ENCODE measurements at regions not wholly inside any gene's neighbourhood (a gene's known extent, or its start where the extent isn't known, plus 50 kb on each side); places are given as distances from the start of the nearest gene placed in this dataset.
A peak's percentile ranks its signal among the peaks of the same experiment; 100 is the strongest.
"Not testable (repeated sequence)": the region's sequence is repeated elsewhere in the genome, so short reads cannot be mapped to it uniquely, and the experiment has no call there.

DNA sequence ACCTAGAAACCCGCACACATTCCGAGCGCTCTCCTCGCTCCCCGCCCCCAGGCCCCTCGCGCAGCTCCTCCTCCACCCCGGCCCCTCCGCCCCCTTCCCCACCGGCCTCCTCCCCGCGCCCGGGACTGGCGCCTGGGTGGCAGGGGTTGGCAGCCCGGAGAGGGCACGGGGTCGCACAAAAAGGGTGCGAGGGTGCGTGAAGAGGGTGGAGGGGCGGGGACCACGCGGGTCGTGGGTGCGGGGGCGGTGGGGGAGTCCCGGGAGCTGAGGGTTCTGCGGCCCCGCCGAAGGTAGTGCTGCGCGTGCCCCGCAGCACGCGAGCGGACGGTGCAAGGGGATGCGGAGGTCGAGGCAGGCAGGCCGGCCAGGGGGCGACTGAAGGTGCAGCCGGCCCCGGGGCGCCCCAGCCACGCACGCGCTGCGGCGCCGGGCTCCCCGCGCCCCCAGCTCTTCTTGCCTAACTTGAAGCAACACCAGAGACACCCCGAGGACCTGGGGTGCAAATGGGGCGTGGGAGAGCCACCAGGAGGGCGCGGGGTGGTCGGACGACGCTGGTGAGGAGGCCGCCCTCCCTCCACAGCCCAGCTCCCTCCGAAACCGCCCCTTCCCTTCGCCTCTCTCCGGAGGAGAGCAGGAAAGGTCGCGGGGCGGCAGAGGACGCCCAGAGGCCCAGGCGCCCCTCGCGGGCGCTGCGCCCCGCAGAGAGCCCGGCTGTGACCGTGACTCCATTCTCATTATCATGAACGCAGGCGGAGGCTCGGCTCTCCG is 174.7 kb downstream of the ATP6V0E2 start:
- H3K4me3 ChIP-seq (ENCODE audit: low read depth in 1 of 2, low read length in 2 of 2); H3K79me2 ChIP-seq (ENCODE audit: insufficient read depth, low read length); H3K9me3 ChIP-seq (ENCODE audit: insufficient read depth, low read length, severe bottlenecking); DNase-seq; H3K36me3 ChIP-seq (ENCODE audit: insufficient read depth, low read length); H4K20me1 ChIP-seq (ENCODE audit: insufficient read depth, low read length); H3K27ac ChIP-seq (ENCODE audit: low read length); H3K9ac ChIP-seq (ENCODE audit: low read depth, low read length); ATAC-seq (ENCODE audit: insufficient read depth, low read depth); H2AFZ ChIP-seq (ENCODE audit: low read depth, low read length); H3K27me3 ChIP-seq (ENCODE audit: insufficient read depth, low read length, poor library complexity); H3K4me2 ChIP-seq (ENCODE audit: insufficient read depth, low read length): not testable (repeated sequence)
- peaks cover 10% of the 10 kb centered on the region for H3K4me1 ChIP-seq (ENCODE audit: insufficient read depth, low read length)

DNA sequence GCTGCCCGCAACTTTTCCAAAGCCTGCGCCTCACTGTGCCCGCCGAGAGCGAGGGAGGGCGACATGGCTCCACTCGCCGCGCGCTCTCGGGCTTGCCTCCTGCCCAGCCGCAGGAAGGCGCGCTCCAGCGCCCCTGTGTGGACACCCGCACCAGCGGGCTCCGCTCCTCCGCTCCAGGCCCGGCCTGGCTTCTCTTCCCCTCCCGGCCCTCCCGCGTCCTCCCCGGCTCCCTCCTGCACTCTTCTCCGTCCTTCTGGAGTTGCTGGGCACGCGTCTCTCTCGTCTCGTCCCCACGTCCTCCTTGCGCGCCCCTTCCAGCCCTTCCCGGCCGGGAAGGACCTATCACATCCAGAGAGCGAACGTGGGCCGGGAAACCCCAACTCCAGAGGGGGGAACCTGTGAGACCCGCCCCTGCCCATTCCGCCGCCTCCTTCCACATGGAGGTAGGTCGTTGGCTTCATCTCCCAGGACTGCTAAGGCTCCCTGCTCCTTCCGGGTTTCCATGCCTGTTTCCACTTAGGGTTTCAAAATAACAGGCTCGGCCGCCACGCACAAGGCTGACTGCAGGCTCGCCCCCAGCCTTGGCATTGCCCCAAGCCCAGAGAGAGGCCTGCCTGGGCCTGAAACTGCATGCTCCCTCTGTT is 175.4 kb downstream of the ATP6V0E2 start:
- not testable (repeated sequence) for H3K79me2 ChIP-seq (ENCODE audit: insufficient read depth, low read length); H3K36me3 ChIP-seq (ENCODE audit: insufficient read depth, low read length); H2AFZ ChIP-seq (ENCODE audit: low read depth, low read length); H3K4me2 ChIP-seq (ENCODE audit: insufficient read depth, low read length); H3K9ac ChIP-seq (ENCODE audit: low read depth, low read length); H4K20me1 ChIP-seq (ENCODE audit: insufficient read depth, low read length); DNase-seq; H3K9me3 ChIP-seq (ENCODE audit: insufficient read depth, low read length, severe bottlenecking); H3K4me3 ChIP-seq (ENCODE audit: low read depth in 1 of 2, low read length in 2 of 2); ATAC-seq (ENCODE audit: insufficient read depth, low read depth); H3K27ac ChIP-seq (ENCODE audit: low read length); H3K27me3 ChIP-seq (ENCODE audit: insufficient read depth, low read length, poor library complexity)
- peaks cover 10% of the 10 kb centered on the region for H3K4me1 ChIP-seq (ENCODE audit: insufficient read depth, low read length)

DNA sequence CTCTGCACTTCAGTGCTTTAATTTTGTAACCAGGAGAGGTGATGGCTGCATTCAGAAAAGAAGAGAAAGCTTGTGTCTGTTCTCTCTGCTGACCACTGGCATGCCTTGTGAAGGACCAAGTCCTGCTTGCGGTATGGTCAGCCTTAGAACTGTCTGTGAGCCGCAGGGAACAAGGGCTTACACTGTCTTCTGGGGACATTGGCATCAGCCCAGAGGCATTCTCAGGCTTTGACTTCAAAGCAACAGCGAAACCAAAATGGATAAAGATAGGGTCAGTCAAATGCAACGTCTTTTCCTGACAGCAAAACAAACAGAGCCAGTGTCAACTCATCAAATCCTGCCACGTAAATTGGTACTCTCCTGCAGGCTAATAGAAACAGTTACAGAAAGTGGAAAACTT is 179.6 kb downstream of the ATP6V0E2 start:
- peaks cover 10% of the 10 kb centered on the region for H3K4me1 ChIP-seq (ENCODE audit: insufficient read depth, low read length)
- not testable (repeated sequence) for H3K27me3 ChIP-seq (ENCODE audit: insufficient read depth, low read length, poor library complexity); H3K9me3 ChIP-seq (ENCODE audit: insufficient read depth, low read length, severe bottlenecking); ATAC-seq (ENCODE audit: insufficient read depth, low read depth); DNase-seq; H3K4me3 ChIP-seq (ENCODE audit: low read depth in 1 of 2, low read length in 2 of 2); H3K27ac ChIP-seq (ENCODE audit: low read length); H2AFZ ChIP-seq (ENCODE audit: low read depth, low read length); H3K9ac ChIP-seq (ENCODE audit: low read depth, low read length); H3K79me2 ChIP-seq (ENCODE audit: insufficient read depth, low read length); H3K4me2 ChIP-seq (ENCODE audit: insufficient read depth, low read length); H3K36me3 ChIP-seq (ENCODE audit: insufficient read depth, low read length); H4K20me1 ChIP-seq (ENCODE audit: insufficient read depth, low read length)

DNA sequence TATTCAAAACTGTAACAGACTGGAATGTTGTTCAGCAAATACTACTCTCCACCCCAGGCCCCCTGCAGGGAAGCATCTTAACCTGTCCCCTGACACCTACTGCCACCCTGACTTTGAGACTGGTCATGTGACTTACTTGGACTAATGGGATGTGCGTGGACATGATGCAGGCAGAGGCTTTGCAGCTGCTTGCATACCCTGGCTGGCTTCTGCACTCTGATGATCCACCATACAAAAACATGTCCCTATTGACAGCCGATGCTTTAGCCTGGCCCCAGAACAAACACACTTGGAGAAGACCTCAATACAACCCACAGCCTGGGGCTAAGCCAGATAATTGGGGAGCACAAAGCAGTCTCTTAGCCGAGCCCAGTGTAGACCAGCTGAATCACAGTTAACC is 180.5 kb downstream of the ATP6V0E2 start:
- not testable (repeated sequence) for H3K79me2 ChIP-seq (ENCODE audit: insufficient read depth, low read length); H3K27me3 ChIP-seq (ENCODE audit: insufficient read depth, low read length, poor library complexity); H3K9ac ChIP-seq (ENCODE audit: low read depth, low read length); H2AFZ ChIP-seq (ENCODE audit: low read depth, low read length); H3K4me2 ChIP-seq (ENCODE audit: insufficient read depth, low read length); ATAC-seq (ENCODE audit: insufficient read depth, low read depth); H3K9me3 ChIP-seq (ENCODE audit: insufficient read depth, low read length, severe bottlenecking); H3K4me3 ChIP-seq (ENCODE audit: low read depth in 1 of 2, low read length in 2 of 2); H3K27ac ChIP-seq (ENCODE audit: low read length); H4K20me1 ChIP-seq (ENCODE audit: insufficient read depth, low read length); H3K36me3 ChIP-seq (ENCODE audit: insufficient read depth, low read length); H3K4me1 ChIP-seq (ENCODE audit: insufficient read depth, low read length); DNase-seq

DNA sequence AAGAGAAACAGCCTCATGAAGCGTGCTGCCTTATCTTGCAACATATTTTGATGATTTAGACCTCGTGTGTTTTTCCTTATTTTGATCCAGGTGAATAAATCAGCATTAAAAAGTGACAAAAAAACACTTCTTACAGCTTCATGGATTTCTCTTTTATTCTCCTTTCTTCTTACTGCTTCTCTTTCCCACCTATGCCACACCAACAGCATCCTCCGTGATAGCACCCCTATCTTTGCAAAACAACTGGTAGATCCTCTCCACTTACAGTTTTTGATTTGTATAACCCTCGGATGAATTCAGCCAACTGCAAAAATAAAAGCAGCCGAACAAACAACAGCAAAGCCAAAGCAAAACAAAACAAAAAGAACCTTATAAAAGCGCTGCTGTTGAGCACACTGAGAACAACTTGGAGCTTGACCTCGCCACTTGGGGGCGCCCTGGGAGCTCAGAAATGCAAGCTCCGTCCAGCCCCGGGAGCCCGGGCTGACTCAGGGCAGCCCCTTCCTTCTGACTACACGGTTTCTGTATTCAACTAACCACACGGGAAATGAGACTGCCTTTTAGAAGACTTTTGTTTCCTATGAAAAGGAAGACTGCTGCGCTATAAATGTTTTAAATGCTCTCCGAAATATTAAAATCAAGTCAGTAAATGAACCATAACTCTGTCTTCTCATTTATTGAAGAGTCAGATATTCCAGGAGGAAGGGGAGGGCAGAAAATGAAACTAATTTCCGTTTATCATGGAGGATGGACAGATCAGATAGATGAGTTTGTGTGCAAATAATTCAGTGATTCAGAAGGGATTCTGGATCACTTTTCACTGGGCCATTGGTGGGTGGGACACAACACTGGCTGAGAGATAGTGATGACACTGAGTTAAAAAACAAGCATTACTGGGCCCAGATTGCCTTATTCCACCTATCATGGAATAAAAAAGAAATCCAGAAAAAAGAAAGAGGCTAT is 186.8 kb downstream of the ATP6V0E2 start:
- not testable (repeated sequence) for H2AFZ ChIP-seq (ENCODE audit: low read depth, low read length); H3K4me1 ChIP-seq (ENCODE audit: insufficient read depth, low read length); H3K79me2 ChIP-seq (ENCODE audit: insufficient read depth, low read length); H3K27ac ChIP-seq (ENCODE audit: low read length); H3K9ac ChIP-seq (ENCODE audit: low read depth, low read length); H3K9me3 ChIP-seq (ENCODE audit: insufficient read depth, low read length, severe bottlenecking); H4K20me1 ChIP-seq (ENCODE audit: insufficient read depth, low read length); H3K4me3 ChIP-seq (ENCODE audit: low read depth in 1 of 2, low read length in 2 of 2); H3K27me3 ChIP-seq (ENCODE audit: insufficient read depth, low read length, poor library complexity); H3K36me3 ChIP-seq (ENCODE audit: insufficient read depth, low read length)
- ATAC-seq (ENCODE audit: insufficient read depth, low read depth) (peak; percentile 100), DNase-seq (peak; percentile 86)
- peak overlapping the region; percentile 22; the same call in 1 of the 2 replicates for H3K4me2 ChIP-seq (ENCODE audit: insufficient read depth, low read length)
- TF ChIP-seq, protein P1, sequence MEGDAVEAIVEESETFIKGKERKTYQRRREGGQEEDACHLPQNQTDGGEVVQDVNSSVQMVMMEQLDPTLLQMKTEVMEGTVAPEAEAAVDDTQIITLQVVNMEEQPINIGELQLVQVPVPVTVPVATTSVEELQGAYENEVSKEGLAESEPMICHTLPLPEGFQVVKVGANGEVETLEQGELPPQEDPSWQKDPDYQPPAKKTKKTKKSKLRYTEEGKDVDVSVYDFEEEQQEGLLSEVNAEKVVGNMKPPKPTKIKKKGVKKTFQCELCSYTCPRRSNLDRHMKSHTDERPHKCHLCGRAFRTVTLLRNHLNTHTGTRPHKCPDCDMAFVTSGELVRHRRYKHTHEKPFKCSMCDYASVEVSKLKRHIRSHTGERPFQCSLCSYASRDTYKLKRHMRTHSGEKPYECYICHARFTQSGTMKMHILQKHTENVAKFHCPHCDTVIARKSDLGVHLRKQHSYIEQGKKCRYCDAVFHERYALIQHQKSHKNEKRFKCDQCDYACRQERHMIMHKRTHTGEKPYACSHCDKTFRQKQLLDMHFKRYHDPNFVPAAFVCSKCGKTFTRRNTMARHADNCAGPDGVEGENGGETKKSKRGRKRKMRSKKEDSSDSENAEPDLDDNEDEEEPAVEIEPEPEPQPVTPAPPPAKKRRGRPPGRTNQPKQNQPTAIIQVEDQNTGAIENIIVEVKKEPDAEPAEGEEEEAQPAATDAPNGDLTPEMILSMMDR (IDR thresholded peaks at IDR 0.05; ENCODE audit: borderline replicate concordance, extremely low read depth, low read length, poor library complexity, severe bottlenecking) = peak; percentile 36

DNA sequence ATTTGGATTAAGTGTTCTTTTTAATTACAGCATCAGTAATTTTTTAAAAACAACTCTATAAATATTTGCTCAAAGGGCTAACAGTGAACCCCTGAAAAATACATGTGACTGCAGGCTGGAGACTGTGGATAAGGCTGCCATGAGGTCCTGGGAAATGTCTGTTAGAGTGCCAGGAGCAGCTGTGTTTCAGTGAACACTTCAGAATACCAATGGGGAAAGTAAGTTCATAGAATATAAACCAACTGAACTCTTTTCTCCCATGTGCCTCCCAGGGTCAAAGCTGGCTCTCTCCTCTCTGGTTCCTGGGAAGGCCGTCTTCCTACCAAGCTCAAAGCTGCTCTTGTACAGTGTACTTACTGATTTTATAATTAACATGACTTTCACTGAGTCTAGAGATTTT is 189.4 kb downstream of the ATP6V0E2 start:
- not testable (repeated sequence) for H3K27me3 ChIP-seq (ENCODE audit: insufficient read depth, low read length, poor library complexity); DNase-seq; H3K9ac ChIP-seq (ENCODE audit: low read depth, low read length); H3K4me2 ChIP-seq (ENCODE audit: insufficient read depth, low read length); H3K36me3 ChIP-seq (ENCODE audit: insufficient read depth, low read length); H2AFZ ChIP-seq (ENCODE audit: low read depth, low read length); ATAC-seq (ENCODE audit: insufficient read depth, low read depth); H3K27ac ChIP-seq (ENCODE audit: low read length); H3K4me1 ChIP-seq (ENCODE audit: insufficient read depth, low read length); H4K20me1 ChIP-seq (ENCODE audit: insufficient read depth, low read length); H3K79me2 ChIP-seq (ENCODE audit: insufficient read depth, low read length); H3K4me3 ChIP-seq (ENCODE audit: low read depth in 1 of 2, low read length in 2 of 2); H3K9me3 ChIP-seq (ENCODE audit: insufficient read depth, low read length, severe bottlenecking)
